ENCODE measurements at regions not wholly inside any gene's neighbourhood (a gene's known extent, or its start where the extent isn't known, plus 50 kb on each side); places are given as distances from the start of the nearest gene placed in this dataset.

GRCh38 chr11:27916541-27917100 lies 191.3 kb downstream of the KIF18A start (continued):
- TF ChIP-seq, protein P1, sequence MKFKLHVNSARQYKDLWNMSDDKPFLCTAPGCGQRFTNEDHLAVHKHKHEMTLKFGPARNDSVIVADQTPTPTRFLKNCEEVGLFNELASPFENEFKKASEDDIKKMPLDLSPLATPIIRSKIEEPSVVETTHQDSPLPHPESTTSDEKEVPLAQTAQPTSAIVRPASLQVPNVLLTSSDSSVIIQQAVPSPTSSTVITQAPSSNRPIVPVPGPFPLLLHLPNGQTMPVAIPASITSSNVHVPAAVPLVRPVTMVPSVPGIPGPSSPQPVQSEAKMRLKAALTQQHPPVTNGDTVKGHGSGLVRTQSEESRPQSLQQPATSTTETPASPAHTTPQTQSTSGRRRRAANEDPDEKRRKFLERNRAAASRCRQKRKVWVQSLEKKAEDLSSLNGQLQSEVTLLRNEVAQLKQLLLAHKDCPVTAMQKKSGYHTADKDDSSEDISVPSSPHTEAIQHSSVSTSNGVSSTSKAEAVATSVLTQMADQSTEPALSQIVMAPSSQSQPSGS (IDR thresholded peaks at IDR 0.05; ENCODE audit: low read length): peak; percentile 66
- TF ChIP-seq TCF7 (IDR thresholded peaks at IDR 0.05; ENCODE audit: borderline replicate concordance): peak; percentile 70; the same call in 1 of the 2 replicates
- no peak for TF ChIP-seq PBX3 (IDR thresholded peaks at IDR 0.05; ENCODE audit: insufficient replicate concordance, low read depth, low read length)
- no peak for TF ChIP-seq YBX1 (IDR thresholded peaks at IDR 0.05)
- TF ChIP-seq BCL11A (IDR thresholded peaks at IDR 0.05; ENCODE audit: low read depth, low read length): peak; percentile 87
- TF ChIP-seq KLF5 (IDR thresholded peaks at IDR 0.05; ENCODE audit: partially characterized antibody): peak; percentile 63
- TF ChIP-seq RELA (IDR thresholded peaks at IDR 0.05; ENCODE audit: borderline replicate concordance, partially characterized antibody): peak; percentile 83
- TF ChIP-seq IKZF1 (conservative IDR thresholded peaks at IDR 0.05): peak; percentile 78
- no peak for TF ChIP-seq REST (IDR thresholded peaks at IDR 0.05; ENCODE audit: low read depth, low read length)
- TF ChIP-seq IRF4 (IDR thresholded peaks at IDR 0.05; ENCODE audit: low read depth, low read length): peak; percentile 52; the same call in 1 of the 2 replicates
- no peak; the same call in 1 of the 2 replicates for TF ChIP-seq BACH1 (IDR thresholded peaks at IDR 0.05; ENCODE audit: borderline replicate concordance)
- TF ChIP-seq SP1 (IDR thresholded peaks at IDR 0.05; ENCODE audit: low read depth, low read length): no peak
- no peak for TF ChIP-seq RAD21 (IDR thresholded peaks at IDR 0.05; ENCODE audit: insufficient read depth, low read depth, low read length)
- TF ChIP-seq, protein P2, sequence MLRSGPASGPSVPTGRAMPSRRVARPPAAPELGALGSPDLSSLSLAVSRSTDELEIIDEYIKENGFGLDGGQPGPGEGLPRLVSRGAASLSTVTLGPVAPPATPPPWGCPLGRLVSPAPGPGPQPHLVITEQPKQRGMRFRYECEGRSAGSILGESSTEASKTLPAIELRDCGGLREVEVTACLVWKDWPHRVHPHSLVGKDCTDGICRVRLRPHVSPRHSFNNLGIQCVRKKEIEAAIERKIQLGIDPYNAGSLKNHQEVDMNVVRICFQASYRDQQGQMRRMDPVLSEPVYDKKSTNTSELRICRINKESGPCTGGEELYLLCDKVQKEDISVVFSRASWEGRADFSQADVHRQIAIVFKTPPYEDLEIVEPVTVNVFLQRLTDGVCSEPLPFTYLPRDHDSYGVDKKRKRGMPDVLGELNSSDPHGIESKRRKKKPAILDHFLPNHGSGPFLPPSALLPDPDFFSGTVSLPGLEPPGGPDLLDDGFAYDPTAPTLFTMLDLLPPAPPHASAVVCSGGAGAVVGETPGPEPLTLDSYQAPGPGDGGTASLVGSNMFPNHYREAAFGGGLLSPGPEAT (IDR thresholded peaks at IDR 0.05; ENCODE audit: low read depth): peak; percentile 83
- TF ChIP-seq TARDBP (IDR thresholded peaks at IDR 0.05; ENCODE audit: borderline replicate concordance): no peak
- TF ChIP-seq, protein P3, sequence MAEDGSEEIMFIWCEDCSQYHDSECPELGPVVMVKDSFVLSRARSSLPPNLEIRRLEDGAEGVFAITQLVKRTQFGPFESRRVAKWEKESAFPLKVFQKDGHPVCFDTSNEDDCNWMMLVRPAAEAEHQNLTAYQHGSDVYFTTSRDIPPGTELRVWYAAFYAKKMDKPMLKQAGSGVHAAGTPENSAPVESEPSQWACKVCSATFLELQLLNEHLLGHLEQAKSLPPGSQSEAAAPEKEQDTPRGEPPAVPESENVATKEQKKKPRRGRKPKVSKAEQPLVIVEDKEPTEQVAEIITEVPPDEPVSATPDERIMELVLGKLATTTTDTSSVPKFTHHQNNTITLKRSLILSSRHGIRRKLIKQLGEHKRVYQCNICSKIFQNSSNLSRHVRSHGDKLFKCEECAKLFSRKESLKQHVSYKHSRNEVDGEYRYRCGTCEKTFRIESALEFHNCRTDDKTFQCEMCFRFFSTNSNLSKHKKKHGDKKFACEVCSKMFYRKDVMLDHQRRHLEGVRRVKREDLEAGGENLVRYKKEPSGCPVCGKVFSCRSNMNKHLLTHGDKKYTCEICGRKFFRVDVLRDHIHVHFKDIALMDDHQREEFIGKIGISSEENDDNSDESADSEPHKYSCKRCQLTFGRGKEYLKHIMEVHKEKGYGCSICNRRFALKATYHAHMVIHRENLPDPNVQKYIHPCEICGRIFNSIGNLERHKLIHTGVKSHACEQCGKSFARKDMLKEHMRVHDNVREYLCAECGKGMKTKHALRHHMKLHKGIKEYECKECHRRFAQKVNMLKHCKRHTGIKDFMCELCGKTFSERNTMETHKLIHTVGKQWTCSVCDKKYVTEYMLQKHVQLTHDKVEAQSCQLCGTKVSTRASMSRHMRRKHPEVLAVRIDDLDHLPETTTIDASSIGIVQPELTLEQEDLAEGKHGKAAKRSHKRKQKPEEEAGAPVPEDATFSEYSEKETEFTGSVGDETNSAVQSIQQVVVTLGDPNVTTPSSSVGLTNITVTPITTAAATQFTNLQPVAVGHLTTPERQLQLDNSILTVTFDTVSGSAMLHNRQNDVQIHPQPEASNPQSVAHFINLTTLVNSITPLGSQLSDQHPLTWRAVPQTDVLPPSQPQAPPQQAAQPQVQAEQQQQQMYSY (CRISPR knock-in tag; IDR thresholded peaks at IDR 0.05): no peak
- TF ChIP-seq BCL3 (IDR thresholded peaks at IDR 0.05; ENCODE audit: borderline replicate concordance, insufficient read depth, low read depth, low read length, poor library complexity, severe bottlenecking): no peak
- TF ChIP-seq JUNB (IDR thresholded peaks at IDR 0.05): peak; percentile 68
